SK-N-SH (cell line): ENCODE measurements at regions not wholly inside any gene's neighbourhood (a gene's known extent, or its start where the extent isn't known, plus 50 kb on each side); places are given as distances from the start of the nearest gene placed in this dataset.

Experiments used
- CTCF ChIA-PET: fragments of 300-600, 350-600 bp; formaldehyde crosslinking; extraction: SDS; loops from one replicate; lab custom pipeline; 2021; lab: Yijun Ruan, JAX
- POLR2A ChIA-PET: fragments of 350-600 bp; sonication (Branson Sonifier 250); formaldehyde crosslinking; extraction: SDS; loops from one replicate; lab custom pipeline; 2020; ENCODE audit warnings: antibody characterized with exemption, inconsistent platforms; lab: Yijun Ruan, JAX
- DNase-seq: peaks from one replicate; pipeline ENCODE4 v3.0.0; 2012
- H2AFZ ChIP-seq: fragments of 200-600 bp; sonication (generic); 2 replicates; pipeline ENCODE4 v1.8.1; 2016; ENCODE audit warnings: antibody characterized with exemption, mild to moderate bottlenecking, low read depth
- H3F3A ChIP-seq: fragments of 200-600 bp; sonication (generic); replicated peaks from 2 replicates; pipeline ENCODE3; 2016; ENCODE audit warnings: antibody characterized with exemption, mild to moderate bottlenecking; ENCODE audit not compliant: insufficient read depth
- H3K27ac ChIP-seq, 2 experiments: fragments of 200-500 bp in 1 of 2; fragments of 200-600 bp in 1 of 2; sonication (Bioruptor generic) in 1 of 2; sonication (generic), shearing (Covaris generic) in 1 of 2; 2 replicates each; pipeline versions ENCODE4 v1.5.1 to v1.6.1; 2014 to 2016; ENCODE audit warnings: low read depth in 2 of 2, inconsistent platforms in 1 of 2, low read length in 1 of 2, mild to moderate bottlenecking in 1 of 2, mixed read lengths in 1 of 2
- H3K27me3 ChIP-seq: fragments of 200-600 bp; sonication (generic), shearing (Covaris generic); 2 replicates; pipeline ENCODE4 v1.6.1; 2016; ENCODE audit warnings: mixed run types; ENCODE audit not compliant: insufficient read depth
- H3K36me3 ChIP-seq, 2 experiments: fragments of 200-500 bp in 1 of 2; fragments of 200-600 bp in 1 of 2; sonication (Bioruptor generic) in 1 of 2; sonication (generic) in 1 of 2; replicated peaks in 1 of 2; 2 replicates each; pipeline versions ENCODE3 to v1.5.1; 2014 to 2016; ENCODE audit warnings: low read length in 1 of 2, mild to moderate bottlenecking in 1 of 2; ENCODE audit not compliant: insufficient read depth in 2 of 2, control insufficient read depth in 1 of 2
- H3K4me1 ChIP-seq, 2 experiments: fragments of 200-500 bp in 1 of 2; fragments of 200-600 bp in 1 of 2; sonication (Bioruptor generic) in 1 of 2; sonication (generic), shearing (Covaris generic) in 1 of 2; 2 replicates each; pipeline versions ENCODE4 v1.5.1 to v1.6.1; 2014 to 2016; ENCODE audit warnings: low read depth in 1 of 2, low read length in 1 of 2, mixed run types in 1 of 2; ENCODE audit not compliant: insufficient read depth in 2 of 2, control insufficient read depth in 1 of 2
- H3K4me2 ChIP-seq: fragments of 200-600 bp; sonication (generic), shearing (Covaris generic); 2 replicates; pipeline ENCODE4 v1.6.1; 2017; ENCODE audit warnings: mixed run types
- H3K4me3 ChIP-seq, 2 experiments: fragments of 200-500 bp in 1 of 2; fragments of 200-600 bp in 1 of 2; sonication (Bioruptor generic) in 1 of 2; sonication (generic), shearing (Covaris generic) in 1 of 2; 2 replicates each; pipeline versions ENCODE4 v1.5.1 to v1.8.1; 2014 to 2016; ENCODE audit warnings: low read depth in 2 of 2, inconsistent platforms in 1 of 2, low read length in 1 of 2, mild to moderate bottlenecking in 1 of 2, mixed read lengths in 1 of 2, moderate library complexity in 1 of 2
- H3K79me2 ChIP-seq: fragments of 200-600 bp; sonication (generic); 2 replicates; pipeline ENCODE4 v1.8.1; 2017; ENCODE audit warnings: mild to moderate bottlenecking; ENCODE audit not compliant: insufficient read depth
- H3K9ac ChIP-seq: fragments of 200-600 bp; sonication (generic); 2 replicates; pipeline ENCODE4 v1.6.1; 2017; ENCODE audit warnings: mixed run types
- H3K9me2 ChIP-seq: fragments of 200-600 bp; sonication (generic); 2 replicates; pipeline ENCODE4 v1.6.1; 2017; ENCODE audit warnings: mixed run types
- H3K9me3 ChIP-seq: fragments of 200-600 bp; sonication (generic); 2 replicates; pipeline ENCODE4 v1.6.1; 2017; ENCODE audit warnings: mixed run types, mild to moderate bottlenecking, moderate library complexity
- H4K20me1 ChIP-seq: fragments of 200-600 bp; sonication (generic); 2 replicates; pipeline ENCODE4 v1.6.1; 2017; ENCODE audit warnings: mild to moderate bottlenecking, mixed run types; ENCODE audit not compliant: insufficient read depth
- ELF1 ChIP-seq: IDR thresholded peaks from 2 replicates; pipeline ENCODE4 v1.4.0; 2012
- EP300 ChIP-seq, 2 experiments: IDR thresholded peaks; 2 replicates each; pipeline versions ENCODE4 v1.4.0 to v1.6.1; 2012; ENCODE audit warnings: borderline replicate concordance in 1 of 2, low read depth in 1 of 2, low read length in 1 of 2
- FOSL2 ChIP-seq: IDR thresholded peaks from 2 replicates; pipeline ENCODE4 v1.4.0; 2012; ENCODE audit warnings: low read depth, mild to moderate bottlenecking, moderate library complexity, borderline replicate concordance
- FOXJ3 ChIP-seq: sonication (generic); formaldehyde crosslinking; IDR thresholded peaks from 2 replicates; pipeline ENCODE4 v1.5.1; 2020; ENCODE audit warnings: mild to moderate bottlenecking, missing genetic modification reagents
- GATA2 ChIP-seq: sonication (generic); formaldehyde crosslinking; IDR thresholded peaks from 2 replicates; pipeline ENCODE4 v1.5.0; 2020; ENCODE audit warnings: mild to moderate bottlenecking, missing genetic modification reagents
- MAX ChIP-seq: IDR thresholded peaks from 2 replicates; pipeline ENCODE4 v1.4.0; 2012; ENCODE audit warnings: low read depth
- MEF2A ChIP-seq: IDR thresholded peaks from 2 replicates; pipeline ENCODE4 v1.4.0; 2012; ENCODE audit warnings: low read depth, borderline replicate concordance
- NFIC ChIP-seq: IDR thresholded peaks from 2 replicates; pipeline ENCODE4 v1.4.0; 2012; ENCODE audit warnings: borderline replicate concordance
- NRF1 ChIP-seq: IDR thresholded peaks from 2 replicates; pipeline ENCODE4 v1.6.1; 2012; ENCODE audit warnings: low read depth, mild to moderate bottlenecking, low read length
- RAD21 ChIP-seq: IDR thresholded peaks from 2 replicates; pipeline ENCODE4 v1.6.1; 2012; ENCODE audit warnings: mild to moderate bottlenecking, low read length
- RCOR1 ChIP-seq: fragments of 150-350 bp; IDR thresholded peaks from 2 replicates; pipeline ENCODE4 v1.6.1; 2017; ENCODE audit warnings: antibody characterized with exemption, low read length
- RFX5 ChIP-seq: IDR thresholded peaks from 2 replicates; pipeline ENCODE4 v1.6.1; 2012; ENCODE audit warnings: mild to moderate bottlenecking, improper control_type of control experiment, low read length
- RXRA ChIP-seq: IDR thresholded peaks from 2 replicates; pipeline ENCODE4 v1.4.0; 2012; ENCODE audit warnings: low read depth, mild to moderate bottlenecking, borderline replicate concordance
- SIN3A ChIP-seq: IDR thresholded peaks from 2 replicates; pipeline ENCODE4 v1.6.1; 2012; ENCODE audit warnings: low read depth, mild to moderate bottlenecking, low read length, moderate library complexity, borderline replicate concordance
- TCF12 ChIP-seq: IDR thresholded peaks from 2 replicates; pipeline ENCODE4 v1.4.0; 2012
- ZBTB33 ChIP-seq: IDR thresholded peaks from 2 replicates; pipeline ENCODE4 v1.4.0; 2012; ENCODE audit warnings: low read depth, borderline replicate concordance
- WGBS: methylation state at CpG from one replicate; pipeline ENCODE4 v1.1.6; 2017; ENCODE audit warnings: low lambda C conversion rate; 5-methylcytosine and 5-hydroxymethylcytosine counted together
- TF ChIP-seq, protein P1 (sequence below): fragments of 200-600 bp; sonication (generic); IDR thresholded peaks from 2 replicates; pipeline ENCODE4 v1.6.1; 2017; ENCODE audit warnings: antibody characterized with exemption, mild to moderate bottlenecking, moderate library complexity
- TF ChIP-seq, protein P2 (sequence below): fragments of 150-350 bp; IDR thresholded peaks from 2 replicates; pipeline ENCODE4 v1.6.1; 2017; ENCODE audit warnings: antibody characterized with exemption, low read length, low read depth, borderline replicate concordance
- TF ChIP-seq, protein P3 (sequence below): IDR thresholded peaks from 2 replicates; pipeline ENCODE4 v1.4.0; 2012; ENCODE audit warnings: low read depth, borderline replicate concordance
- TF ChIP-seq, protein P4 (sequence below): IDR thresholded peaks from 2 replicates; pipeline ENCODE4 v1.6.1; 2012; ENCODE audit warnings: mild to moderate bottlenecking, low read depth, low read length, moderate library complexity

DNA sequence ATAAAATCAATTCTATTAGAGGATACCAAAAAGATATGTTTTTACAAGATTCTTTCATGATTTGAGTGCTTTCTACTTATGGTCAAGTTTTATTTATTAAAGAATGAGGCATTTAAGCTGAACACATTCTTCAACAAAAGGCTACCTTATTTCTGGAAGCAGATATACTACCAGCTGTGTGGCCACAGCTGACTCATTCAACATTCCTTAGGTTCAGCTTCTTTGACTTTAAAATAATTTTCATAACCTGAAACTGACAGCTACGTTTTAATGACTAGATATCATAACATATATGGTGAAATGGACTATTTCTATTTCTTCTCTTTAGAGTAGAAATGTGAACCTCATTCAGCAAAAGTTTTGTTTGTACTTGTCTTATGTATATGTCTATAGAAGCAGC lies 414.2 kb upstream of the SEMA3C start (continued):
- TF ChIP-seq, protein P1, sequence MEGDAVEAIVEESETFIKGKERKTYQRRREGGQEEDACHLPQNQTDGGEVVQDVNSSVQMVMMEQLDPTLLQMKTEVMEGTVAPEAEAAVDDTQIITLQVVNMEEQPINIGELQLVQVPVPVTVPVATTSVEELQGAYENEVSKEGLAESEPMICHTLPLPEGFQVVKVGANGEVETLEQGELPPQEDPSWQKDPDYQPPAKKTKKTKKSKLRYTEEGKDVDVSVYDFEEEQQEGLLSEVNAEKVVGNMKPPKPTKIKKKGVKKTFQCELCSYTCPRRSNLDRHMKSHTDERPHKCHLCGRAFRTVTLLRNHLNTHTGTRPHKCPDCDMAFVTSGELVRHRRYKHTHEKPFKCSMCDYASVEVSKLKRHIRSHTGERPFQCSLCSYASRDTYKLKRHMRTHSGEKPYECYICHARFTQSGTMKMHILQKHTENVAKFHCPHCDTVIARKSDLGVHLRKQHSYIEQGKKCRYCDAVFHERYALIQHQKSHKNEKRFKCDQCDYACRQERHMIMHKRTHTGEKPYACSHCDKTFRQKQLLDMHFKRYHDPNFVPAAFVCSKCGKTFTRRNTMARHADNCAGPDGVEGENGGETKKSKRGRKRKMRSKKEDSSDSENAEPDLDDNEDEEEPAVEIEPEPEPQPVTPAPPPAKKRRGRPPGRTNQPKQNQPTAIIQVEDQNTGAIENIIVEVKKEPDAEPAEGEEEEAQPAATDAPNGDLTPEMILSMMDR = no peak
- TF ChIP-seq MAX (no peak), SIN3A (0 out of 2 replicates have a peak, but pooled peaks have one; percentile 38), FOSL2 (peak; percentile 64)
- TF ChIP-seq, all 33 proteins: peak for 9

DNA sequence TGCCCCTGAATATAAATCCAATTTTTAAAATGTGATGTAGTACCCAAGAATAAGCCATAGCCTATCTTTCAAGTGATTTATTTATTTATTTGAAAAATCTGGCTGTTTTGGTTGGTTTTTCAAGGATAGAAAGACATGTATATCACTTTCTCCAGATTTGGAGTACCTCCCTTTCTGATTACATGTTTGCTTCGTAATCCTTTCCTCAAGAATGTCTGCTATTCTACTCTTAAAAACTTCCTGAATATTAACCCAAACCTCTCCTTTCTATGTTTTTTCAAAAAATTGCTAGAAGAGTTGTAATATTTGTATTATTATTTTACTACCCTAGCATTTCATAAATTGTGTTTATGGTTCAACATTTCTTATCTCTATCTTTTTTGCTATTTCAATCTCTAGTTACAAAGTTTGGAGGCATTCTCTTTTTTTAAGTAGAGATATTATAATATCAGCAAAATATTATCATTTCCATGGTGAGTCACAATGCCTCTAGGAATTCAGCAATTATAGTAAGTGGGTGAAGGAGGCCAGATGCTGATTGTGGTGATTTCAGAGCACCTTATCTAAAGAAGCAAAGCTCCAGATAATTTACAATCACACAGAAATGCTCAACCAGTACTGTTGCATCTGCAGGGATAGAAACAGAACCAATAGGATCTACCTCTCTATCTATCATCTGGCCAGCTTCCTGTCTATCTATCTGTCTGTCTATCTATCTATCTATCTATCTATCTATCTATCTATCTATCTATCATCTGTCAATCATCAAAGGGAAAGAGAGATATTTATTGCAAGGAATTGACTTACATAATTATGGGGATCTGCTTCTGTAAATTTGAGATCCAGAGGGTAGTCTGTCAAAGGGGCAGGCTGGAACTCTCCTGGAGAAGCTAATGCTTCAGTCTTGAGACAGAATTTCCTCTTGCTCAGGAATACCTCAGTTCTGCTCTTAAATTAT lies 412.5 kb upstream of the SEMA3C start:
- H3F3A ChIP-seq = peaks cover 21% of the 10 kb centered on the region
- no peak overlapping the region for H3K4me2 ChIP-seq
- H3K27ac ChIP-seq = peak overlapping the region in 1 of 2 experiments; percentile 30; a peak in 1 of 4 replicates
- no peak overlapping the region for H3K4me3 ChIP-seq
- H3K9me2 ChIP-seq = no peaks in the 10 kb centered on the region
- no peaks in the 10 kb centered on the region for H3K79me2 ChIP-seq
- ChIA-PET CTCF (interaction anchor here (1.8 kb wide), 1 partner anchor 126 kb away, joined by 5 read pairs; no protein-coding TSS in a partner anchor), POLR2A (no interaction called here)
- no peaks in the 10 kb centered on the region for H3K27me3 ChIP-seq
- H3K36me3 ChIP-seq = peaks cover 0 to 4% of the 10 kb centered on the region in 2 experiments
- DNase-seq = peak; percentile 43
- H4K20me1 ChIP-seq = no peaks in the 10 kb centered on the region
- no peaks in the 10 kb centered on the region for H3K9me3 ChIP-seq
- H3K9ac ChIP-seq = no peak overlapping the region
- H2AFZ ChIP-seq = no peak overlapping the region
- H3K4me1 ChIP-seq = peaks cover 4 to 13% of the 10 kb centered on the region in 2 experiments; a peak in 2 of 4 replicates
- WGBS = 72% methylated on average over 1 of the region's 1 CpG
- TF ChIP-seq NRF1 = no peak
- TF ChIP-seq RCOR1 = peak; percentile 92
- TF ChIP-seq GATA2 = peak; percentile 88
- peak; percentile 65 for TF ChIP-seq FOXJ3 (CRISPR knock-in tag)
- TF ChIP-seq, protein P2, sequence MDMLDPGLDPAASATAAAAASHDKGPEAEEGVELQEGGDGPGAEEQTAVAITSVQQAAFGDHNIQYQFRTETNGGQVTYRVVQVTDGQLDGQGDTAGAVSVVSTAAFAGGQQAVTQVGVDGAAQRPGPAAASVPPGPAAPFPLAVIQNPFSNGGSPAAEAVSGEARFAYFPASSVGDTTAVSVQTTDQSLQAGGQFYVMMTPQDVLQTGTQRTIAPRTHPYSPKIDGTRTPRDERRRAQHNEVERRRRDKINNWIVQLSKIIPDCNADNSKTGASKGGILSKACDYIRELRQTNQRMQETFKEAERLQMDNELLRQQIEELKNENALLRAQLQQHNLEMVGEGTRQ = no peak
- TF ChIP-seq TCF12 = peak; percentile 76
- no peak for TF ChIP-seq NFIC
- TF ChIP-seq, protein P3, sequence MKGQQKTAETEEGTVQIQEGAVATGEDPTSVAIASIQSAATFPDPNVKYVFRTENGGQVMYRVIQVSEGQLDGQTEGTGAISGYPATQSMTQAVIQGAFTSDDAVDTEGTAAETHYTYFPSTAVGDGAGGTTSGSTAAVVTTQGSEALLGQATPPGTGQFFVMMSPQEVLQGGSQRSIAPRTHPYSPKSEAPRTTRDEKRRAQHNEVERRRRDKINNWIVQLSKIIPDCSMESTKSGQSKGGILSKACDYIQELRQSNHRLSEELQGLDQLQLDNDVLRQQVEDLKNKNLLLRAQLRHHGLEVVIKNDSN = no peak
- no peak for TF ChIP-seq RFX5
- no peak for TF ChIP-seq MEF2A
- peak; percentile 48 to 83; a peak in 3 of 4 replicates for TF ChIP-seq EP300 (IDR thresholded peaks at IDR 0.05; ENCODE audit: borderline replicate concordance in 1 of 2, low read depth in 1 of 2, low read length in 1 of 2)
- TF ChIP-seq RXRA = no peak
- no peak for TF ChIP-seq ZBTB33
- TF ChIP-seq, protein P4, sequence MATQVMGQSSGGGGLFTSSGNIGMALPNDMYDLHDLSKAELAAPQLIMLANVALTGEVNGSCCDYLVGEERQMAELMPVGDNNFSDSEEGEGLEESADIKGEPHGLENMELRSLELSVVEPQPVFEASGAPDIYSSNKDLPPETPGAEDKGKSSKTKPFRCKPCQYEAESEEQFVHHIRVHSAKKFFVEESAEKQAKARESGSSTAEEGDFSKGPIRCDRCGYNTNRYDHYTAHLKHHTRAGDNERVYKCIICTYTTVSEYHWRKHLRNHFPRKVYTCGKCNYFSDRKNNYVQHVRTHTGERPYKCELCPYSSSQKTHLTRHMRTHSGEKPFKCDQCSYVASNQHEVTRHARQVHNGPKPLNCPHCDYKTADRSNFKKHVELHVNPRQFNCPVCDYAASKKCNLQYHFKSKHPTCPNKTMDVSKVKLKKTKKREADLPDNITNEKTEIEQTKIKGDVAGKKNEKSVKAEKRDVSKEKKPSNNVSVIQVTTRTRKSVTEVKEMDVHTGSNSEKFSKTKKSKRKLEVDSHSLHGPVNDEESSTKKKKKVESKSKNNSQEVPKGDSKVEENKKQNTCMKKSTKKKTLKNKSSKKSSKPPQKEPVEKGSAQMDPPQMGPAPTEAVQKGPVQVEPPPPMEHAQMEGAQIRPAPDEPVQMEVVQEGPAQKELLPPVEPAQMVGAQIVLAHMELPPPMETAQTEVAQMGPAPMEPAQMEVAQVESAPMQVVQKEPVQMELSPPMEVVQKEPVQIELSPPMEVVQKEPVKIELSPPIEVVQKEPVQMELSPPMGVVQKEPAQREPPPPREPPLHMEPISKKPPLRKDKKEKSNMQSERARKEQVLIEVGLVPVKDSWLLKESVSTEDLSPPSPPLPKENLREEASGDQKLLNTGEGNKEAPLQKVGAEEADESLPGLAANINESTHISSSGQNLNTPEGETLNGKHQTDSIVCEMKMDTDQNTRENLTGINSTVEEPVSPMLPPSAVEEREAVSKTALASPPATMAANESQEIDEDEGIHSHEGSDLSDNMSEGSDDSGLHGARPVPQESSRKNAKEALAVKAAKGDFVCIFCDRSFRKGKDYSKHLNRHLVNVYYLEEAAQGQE = no peak
- TF ChIP-seq RAD21 = peak; percentile 8; the same call in 1 of the 2 replicates
- TF ChIP-seq ELF1 = no peak
- TF ChIP-seq FOSL2 = peak; percentile 22; the same call in 1 of the 2 replicates
